Activated CD8-positive, alpha-beta T cell treated with anti-CD3 and anti-CD28 coated beads, Interleukin-2, amount 10 ng/mL, durations not matched to agents 7 days and 5 days (primary cell): ENCODE measurements at regions not wholly inside any gene's neighbourhood (a gene's known extent, or its start where the extent isn't known, plus 50 kb on each side); places are given as distances from the start of the nearest gene placed in this dataset.

Experiments used
- ATAC-seq: fragments of 150-1000 bp; cut with Tn5 transposase; one replicate; pipeline ENCODE4 v1.10.0; 2021; ENCODE audit warnings: moderate library complexity
- CTCF ChIA-PET: fragments of 350-600 bp; sonication (Branson Sonifier 250); formaldehyde crosslinking; loops from one replicate; lab custom pipeline; 2021; ENCODE audit warnings: antibody characterized with exemption; lab: Charles Lee
- POLR2A ChIA-PET: fragments of 350-600 bp; sonication (Branson Sonifier 250); formaldehyde crosslinking; loops from one replicate; lab custom pipeline; 2021; ENCODE audit warnings: antibody characterized with exemption; lab: Charles Lee
- DNase-seq: peaks from one replicate; pipeline ENCODE4 v3.0.0-alpha.2; 2020
- H3K27ac Mint-ChIP-seq: one replicate; pipeline ENCODE4 v1.8.0; 2021; ENCODE audit warnings: mild to moderate bottlenecking, mixed read lengths
- H3K27me3 Mint-ChIP-seq: one replicate; pipeline ENCODE4 v1.8.0; 2021; ENCODE audit warnings: low read depth, mixed read lengths
- H3K36me3 Mint-ChIP-seq: one replicate; pipeline ENCODE4 v1.8.0; 2021; ENCODE audit warnings: low read depth, mixed read lengths
- H3K4me1 Mint-ChIP-seq: one replicate; pipeline ENCODE4 v1.8.0; 2021; ENCODE audit warnings: low read depth, mixed read lengths
- H3K4me3 Mint-ChIP-seq: one replicate; pipeline ENCODE4 v1.8.0; 2021; ENCODE audit warnings: mild to moderate bottlenecking, mixed read lengths
- H3K9me3 Mint-ChIP-seq: one replicate; pipeline ENCODE4 v1.8.0; 2022; ENCODE audit warnings: mixed read lengths; ENCODE audit not compliant: insufficient read depth

- no peaks in the 10 kb centered on the region for H3K27me3 Mint-ChIP-seq
- ATAC-seq (no peak), DNase-seq (no peak)
- no peaks in the 10 kb centered on the region for H3K36me3 Mint-ChIP-seq
- ChIA-PET CTCF (no interaction called here), POLR2A (no interaction called here)
- H3K4me3 Mint-ChIP-seq: no peak overlapping the region
- no peaks in the 10 kb centered on the region for H3K4me1 Mint-ChIP-seq
- no peak overlapping the region for H3K27ac Mint-ChIP-seq
- H3K9me3 Mint-ChIP-seq: no peaks in the 10 kb centered on the region
These were observed 123.5 kb downstream of the KCTD12 start for GRCh38 chr13:76762721-76763120.

- Mint-ChIP-seq H3K4me1 (no peaks in the 10 kb centered on the region), H3K9me3 (no peaks in the 10 kb centered on the region), H3K4me3 (no peak overlapping the region), H3K36me3 (no peaks in the 10 kb centered on the region), H3K27ac (no peak overlapping the region), H3K27me3 (no peaks in the 10 kb centered on the region)
- DNase-seq (no peak), ATAC-seq (no peak)
- ChIA-PET POLR2A (no interaction called here), CTCF (no interaction called here)
These were observed 126.3 kb downstream of the KCTD12 start for GRCh38 chr13:76759877-76760276.

GRCh38 chr13:76758738-76759137, 127.5 kb downstream of the KCTD12 start:
- no peak for ATAC-seq
- no peak for DNase-seq
- POLR2A ChIA-PET: no interaction called here

GRCh38 chr13:76758257-76758656, 127.9 kb downstream of the KCTD12 start:
- ChIA-PET POLR2A (no interaction called here), CTCF (no interaction called here)
- DNase-seq (no peak), ATAC-seq (no peak)
- Mint-ChIP-seq H3K4me1 (no peaks in the 10 kb centered on the region), H3K9me3 (no peaks in the 10 kb centered on the region), H3K27me3 (no peaks in the 10 kb centered on the region), H3K27ac (no peak overlapping the region), H3K36me3 (no peaks in the 10 kb centered on the region), H3K4me3 (no peak overlapping the region)

More at GRCh38 chr13:76758738-76759137, 127.5 kb downstream of the KCTD12 start:
- no peak overlapping the region for H3K4me3 Mint-ChIP-seq
- CTCF ChIA-PET: no interaction called here
- H3K27me3 Mint-ChIP-seq: no peaks in the 10 kb centered on the region
- H3K36me3 Mint-ChIP-seq: no peaks in the 10 kb centered on the region
- H3K9me3 Mint-ChIP-seq: no peaks in the 10 kb centered on the region
- H3K27ac Mint-ChIP-seq: no peak overlapping the region
- no peaks in the 10 kb centered on the region for H3K4me1 Mint-ChIP-seq

- no peak for ATAC-seq
- no peak for DNase-seq
- no peak overlapping the region for H3K4me3 Mint-ChIP-seq
- no peak overlapping the region for H3K27ac Mint-ChIP-seq
- H3K36me3 Mint-ChIP-seq: no peaks in the 10 kb centered on the region
- no peaks in the 10 kb centered on the region for H3K4me1 Mint-ChIP-seq
- CTCF ChIA-PET: no interaction called here
- POLR2A ChIA-PET: no interaction called here
- H3K9me3 Mint-ChIP-seq: no peaks in the 10 kb centered on the region
- H3K27me3 Mint-ChIP-seq: no peaks in the 10 kb centered on the region
These were observed 129.8 kb downstream of the KCTD12 start for GRCh38 chr13:76756451-76756850.

GRCh38 chr13:76754414-76754813, 131.8 kb downstream of the KCTD12 start:
- Mint-ChIP-seq H3K36me3 (no peaks in the 10 kb centered on the region), H3K4me3 (no peak overlapping the region), H3K9me3 (no peaks in the 10 kb centered on the region), H3K27me3 (no peaks in the 10 kb centered on the region), H3K4me1 (no peaks in the 10 kb centered on the region), H3K27ac (no peak overlapping the region)
- CTCF ChIA-PET: no interaction called here
- DNase-seq (no peak), ATAC-seq (no peak)
- POLR2A ChIA-PET: no interaction called here

GRCh38 chr13:76751278-76751677, 134.9 kb downstream of the KCTD12 start:
- Mint-ChIP-seq H3K36me3 (no peaks in the 10 kb centered on the region), H3K9me3 (no peaks in the 10 kb centered on the region), H3K4me1 (no peaks in the 10 kb centered on the region), H3K4me3 (no peak overlapping the region), H3K27me3 (no peaks in the 10 kb centered on the region), H3K27ac (no peak overlapping the region)
- POLR2A ChIA-PET: no interaction called here
- DNase-seq (no peak), ATAC-seq (no peak)
- CTCF ChIA-PET: no interaction called here

- Mint-ChIP-seq H3K27ac (no peak overlapping the region), H3K27me3 (peaks cover 2% of the 10 kb centered on the region), H3K4me3 (no peak overlapping the region), H3K4me1 (peaks cover 4% of the 10 kb centered on the region), H3K9me3 (no peaks in the 10 kb centered on the region), H3K36me3 (no peaks in the 10 kb centered on the region)
- ChIA-PET POLR2A (no interaction called here), CTCF (no interaction called here)
- no peak for DNase-seq
- ATAC-seq: no peak
These were observed 136.1 kb downstream of the KCTD12 start for GRCh38 chr13:76750126-76750525.

GRCh38 chr13:76745261-76746200, 140.7 kb downstream of the KCTD12 start:
- Mint-ChIP-seq H3K27me3 (peaks cover 2% of the 10 kb centered on the region), H3K4me1 (peaks cover 4% of the 10 kb centered on the region), H3K4me3 (no peak overlapping the region), H3K27ac (no peak overlapping the region), H3K36me3 (no peaks in the 10 kb centered on the region), H3K9me3 (no peaks in the 10 kb centered on the region)
- ChIA-PET POLR2A (no interaction called here), CTCF (no interaction called here)
- ATAC-seq (no peak), DNase-seq (no peak)

- ATAC-seq (no peak), DNase-seq (no peak)
- no peaks in the 10 kb centered on the region for H3K9me3 Mint-ChIP-seq
- no peak overlapping the region for H3K4me3 Mint-ChIP-seq
- peaks cover 4% of the 10 kb centered on the region for H3K4me1 Mint-ChIP-seq
- H3K36me3 Mint-ChIP-seq: no peaks in the 10 kb centered on the region
- POLR2A ChIA-PET: no interaction called here
- CTCF ChIA-PET: no interaction called here
- no peak overlapping the region for H3K27ac Mint-ChIP-seq
- H3K27me3 Mint-ChIP-seq: peaks cover 2% of the 10 kb centered on the region
These were observed 144.6 kb downstream of the KCTD12 start for GRCh38 chr13:76741624-76742023.

GRCh38 chr13:76741046-76741445, 145.2 kb downstream of the KCTD12 start:
- Mint-ChIP-seq H3K27ac (no peak overlapping the region), H3K4me3 (no peak overlapping the region), H3K36me3 (no peaks in the 10 kb centered on the region), H3K9me3 (no peaks in the 10 kb centered on the region), H3K4me1 (peaks cover 4% of the 10 kb centered on the region), H3K27me3 (peaks cover 2% of the 10 kb centered on the region)
- ChIA-PET POLR2A (no interaction called here), CTCF (no interaction called here)
- DNase-seq: no peak
- no peak for ATAC-seq

- H3K9me3 Mint-ChIP-seq: no peaks in the 10 kb centered on the region
- H3K27me3 Mint-ChIP-seq: no peaks in the 10 kb centered on the region
- H3K4me3 Mint-ChIP-seq: no peak overlapping the region
- no peaks in the 10 kb centered on the region for H3K36me3 Mint-ChIP-seq
- ATAC-seq: no peak
- no peak for DNase-seq
- POLR2A ChIA-PET: no interaction called here
- CTCF ChIA-PET: no interaction called here
- no peak overlapping the region for H3K27ac Mint-ChIP-seq
- H3K4me1 Mint-ChIP-seq: no peaks in the 10 kb centered on the region
These were observed 147.6 kb downstream of the KCTD12 start for GRCh38 chr13:76738616-76739015.
